ENCODE measurements at regions not wholly inside any gene's neighbourhood (a gene's known extent, or its start where the extent isn't known, plus 50 kb on each side); places are given as distances from the start of the nearest gene placed in this dataset.
"Not testable (repeated sequence)": the region's sequence is repeated elsewhere in the genome, so short reads cannot be mapped to it uniquely, and the experiment has no call there.

DNA sequence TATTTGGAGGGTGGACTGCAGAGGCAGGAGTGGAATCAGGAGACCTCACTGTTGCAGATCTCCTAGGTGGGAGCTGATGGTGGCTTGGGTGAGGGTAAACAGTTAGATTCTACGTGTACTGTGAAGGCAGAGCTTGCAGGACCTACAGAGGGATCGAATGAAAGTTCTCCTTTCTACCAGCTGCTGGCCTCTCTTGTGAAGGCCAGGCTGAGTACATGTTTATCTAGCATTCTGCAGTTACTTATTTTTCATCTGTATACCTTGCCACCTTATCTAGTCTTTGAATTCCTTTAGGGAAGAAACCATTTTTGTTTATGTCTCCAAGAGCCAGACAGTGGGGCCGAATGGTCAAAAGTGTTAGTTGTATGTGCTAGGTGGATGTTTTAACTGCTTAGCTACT is 57.6 kb downstream of the PTTG1 start:
- DNase-seq: no peak

DNA sequence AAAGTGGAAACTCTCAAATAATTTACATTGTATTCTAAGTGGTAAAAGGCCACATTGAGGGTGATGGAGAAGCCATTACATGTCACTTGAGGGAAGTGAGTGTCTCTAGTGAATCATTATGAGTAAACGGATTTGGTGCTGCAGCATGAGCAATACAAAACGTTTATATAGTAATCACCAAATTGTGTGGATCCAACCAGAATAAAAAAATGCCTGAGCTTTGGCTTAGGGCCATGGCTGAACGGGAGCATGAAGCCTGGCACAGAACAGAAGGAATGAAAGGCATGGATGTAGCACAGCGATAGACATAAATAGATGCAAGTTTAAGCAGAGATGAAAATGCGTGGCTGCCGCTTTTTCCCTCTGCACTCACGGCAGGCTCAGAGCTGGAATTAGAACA is 58.3 kb downstream of the PTTG1 start:
- DNase-seq: no peak

DNA sequence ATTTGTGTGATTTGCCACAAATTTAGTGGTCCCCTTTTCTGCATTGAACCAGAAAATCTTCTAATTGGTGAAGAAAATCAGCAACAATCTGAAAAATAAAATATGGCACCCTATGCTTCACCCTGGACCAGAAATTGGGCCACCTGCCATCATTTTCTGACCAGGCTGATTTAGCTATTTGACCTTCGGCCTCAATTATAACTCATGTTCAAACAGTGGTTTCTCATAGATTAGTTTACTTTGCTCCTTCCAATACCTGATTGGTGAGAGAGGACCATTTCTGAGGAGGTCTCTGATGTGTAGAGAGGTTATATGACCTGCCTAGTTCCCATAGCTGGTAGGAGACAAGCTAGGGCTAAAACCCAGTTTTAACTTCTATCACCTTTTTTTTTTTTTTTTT is 59.0 kb downstream of the PTTG1 start:
- DNase-seq: no peak

DNA sequence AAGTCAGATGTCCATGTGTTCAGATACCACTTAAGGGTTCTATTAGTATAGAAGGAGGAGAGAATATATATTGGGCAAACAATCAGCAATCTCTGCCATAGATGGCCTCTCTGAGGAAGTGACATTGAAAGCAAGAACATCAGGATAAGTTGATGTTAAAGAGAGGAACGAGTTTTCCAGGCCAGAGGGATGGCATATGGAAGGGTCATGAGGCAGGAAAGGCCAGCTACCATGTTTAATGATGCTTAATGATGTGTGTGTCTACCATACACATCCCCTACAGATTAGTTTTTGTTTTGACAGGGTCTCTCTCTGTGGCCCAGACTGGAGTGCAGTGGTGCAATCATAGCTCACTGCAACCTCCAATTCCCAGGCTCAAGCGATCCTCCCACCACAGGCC is 63.0 kb downstream of the PTTG1 start:
- DNase-seq: no peak

DNA sequence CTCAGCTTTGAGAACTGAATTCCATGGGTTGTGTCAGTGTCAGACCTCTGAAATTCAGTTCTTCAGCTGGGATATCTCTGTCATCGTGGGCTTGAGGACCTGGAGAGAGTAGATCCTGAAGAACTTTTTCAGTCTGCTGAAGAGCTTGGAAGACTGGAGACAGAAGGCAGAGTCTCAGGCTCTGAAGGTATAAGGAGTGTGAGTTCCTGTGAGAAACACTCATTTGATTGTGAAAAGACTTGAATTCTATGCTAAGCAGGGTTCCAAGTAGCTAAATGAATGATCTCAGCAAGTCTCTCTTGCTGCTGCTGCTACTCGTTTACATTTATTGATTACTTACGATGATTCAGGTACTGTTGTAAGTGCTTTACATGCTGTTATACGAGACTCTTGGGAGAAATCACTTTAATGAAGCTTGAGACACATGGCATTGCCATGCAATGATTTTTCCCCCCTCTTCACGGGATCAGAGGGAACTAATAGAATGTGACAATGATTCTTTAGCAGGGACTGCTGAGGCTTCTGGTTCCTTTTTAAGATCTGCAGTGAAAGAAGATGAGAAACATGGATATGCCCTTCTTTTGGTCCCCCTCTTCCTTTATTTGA is 63.8 kb downstream of the PTTG1 start:
- DNase-seq: no peak

DNA sequence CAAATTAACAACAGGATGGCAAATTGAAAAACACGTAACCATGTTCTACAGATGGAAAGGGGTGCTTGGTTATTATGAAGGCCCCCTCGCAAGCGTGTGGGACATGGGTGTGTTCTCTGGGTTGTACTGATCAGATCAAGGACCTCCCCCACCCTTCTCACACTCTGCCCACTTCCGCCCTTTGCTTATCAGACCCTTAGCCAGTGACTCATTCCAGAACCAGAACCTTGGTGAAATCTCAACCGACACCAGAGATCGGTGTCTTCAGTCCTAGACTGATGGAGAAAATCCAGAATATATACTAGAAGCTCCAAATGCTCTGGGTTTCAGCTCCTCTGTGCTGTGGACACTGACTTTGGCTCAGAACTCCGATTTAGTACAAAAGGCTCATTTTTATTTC is 64.9 kb downstream of the PTTG1 start:
- no peak for DNase-seq

DNA sequence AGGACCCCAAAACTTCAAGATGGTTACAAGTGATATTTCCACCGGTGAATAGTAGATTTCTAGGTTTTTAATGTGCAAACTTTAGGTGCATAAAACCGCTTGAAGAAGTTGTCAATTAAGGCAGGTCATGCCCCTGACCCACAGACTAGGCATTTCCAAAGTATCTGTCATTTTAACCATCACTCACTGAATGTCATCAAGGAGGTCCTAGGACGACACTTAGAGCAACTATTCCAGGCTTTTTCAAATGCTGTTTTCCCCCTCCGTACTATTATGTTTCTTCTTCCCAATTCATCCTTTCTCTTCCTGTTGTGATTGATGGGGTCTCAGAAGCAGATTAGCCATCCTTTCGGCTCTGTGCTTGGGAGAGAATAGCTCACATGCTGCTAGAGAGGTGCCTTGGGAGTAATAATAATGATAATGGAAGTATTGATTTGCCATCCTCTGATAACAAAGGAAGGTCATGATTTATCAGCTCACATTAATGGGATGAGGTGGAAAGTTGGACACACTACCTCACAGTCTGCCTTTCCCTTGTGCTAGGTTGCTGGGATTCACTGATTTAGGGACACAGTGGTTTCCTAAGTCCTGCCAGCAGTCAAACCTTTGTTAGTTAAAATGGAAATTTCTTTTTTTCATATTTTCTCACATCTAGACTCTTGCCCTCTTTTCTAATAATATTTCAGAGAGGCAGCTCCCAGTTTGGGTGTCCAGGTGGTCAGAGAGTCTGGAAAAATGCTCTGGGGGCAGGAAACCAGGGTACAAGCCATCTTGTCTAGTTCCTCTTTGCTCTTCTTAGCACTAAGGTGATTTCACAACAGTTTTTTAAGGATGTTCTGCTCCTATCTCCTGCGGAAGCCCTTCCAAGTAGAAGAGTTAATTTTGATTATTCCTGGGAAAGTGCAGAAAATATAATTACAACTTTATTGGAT is 67.0 kb downstream of the PTTG1 start:
- DNase-seq: no peak

DNA sequence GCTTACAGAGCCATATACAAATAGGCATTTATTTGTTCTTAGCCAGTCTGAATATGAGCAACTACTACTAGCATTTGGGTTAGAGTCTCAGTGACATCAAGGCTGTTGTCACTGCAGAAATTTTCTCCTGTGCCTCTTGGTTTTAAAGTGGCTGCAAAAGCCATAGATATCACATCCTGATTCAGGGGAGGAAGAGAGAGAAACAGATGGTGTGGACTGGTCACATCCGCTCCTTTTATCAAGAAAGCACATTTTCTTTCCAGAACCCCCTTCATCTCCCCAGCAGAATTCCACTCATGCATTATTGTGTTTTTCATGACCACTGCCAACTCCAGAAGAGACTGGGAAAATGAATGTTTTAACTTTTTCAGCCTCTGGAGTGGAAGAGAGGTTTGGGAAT is 69.8 kb downstream of the PTTG1 start:
- no peak for DNase-seq

DNA sequence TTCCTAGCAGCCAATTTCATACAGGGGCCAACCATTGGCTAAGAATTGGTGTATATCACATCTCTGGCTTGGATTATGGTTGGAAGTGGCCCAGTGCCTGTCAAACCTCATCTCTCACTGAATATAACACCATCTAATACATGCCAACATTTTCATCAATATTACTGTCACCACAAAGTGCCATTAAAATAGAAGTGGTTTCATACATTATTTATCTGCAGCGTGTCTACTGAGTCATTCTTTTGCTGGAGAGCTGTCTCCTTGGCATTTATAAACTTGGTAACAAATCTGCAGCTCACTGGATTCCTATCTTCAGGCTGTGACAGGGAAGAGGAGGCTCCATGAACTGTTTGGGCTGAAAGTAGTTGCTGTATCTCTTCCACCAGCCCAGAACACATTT is 70.9 kb downstream of the PTTG1 start:
- no peak for DNase-seq

DNA sequence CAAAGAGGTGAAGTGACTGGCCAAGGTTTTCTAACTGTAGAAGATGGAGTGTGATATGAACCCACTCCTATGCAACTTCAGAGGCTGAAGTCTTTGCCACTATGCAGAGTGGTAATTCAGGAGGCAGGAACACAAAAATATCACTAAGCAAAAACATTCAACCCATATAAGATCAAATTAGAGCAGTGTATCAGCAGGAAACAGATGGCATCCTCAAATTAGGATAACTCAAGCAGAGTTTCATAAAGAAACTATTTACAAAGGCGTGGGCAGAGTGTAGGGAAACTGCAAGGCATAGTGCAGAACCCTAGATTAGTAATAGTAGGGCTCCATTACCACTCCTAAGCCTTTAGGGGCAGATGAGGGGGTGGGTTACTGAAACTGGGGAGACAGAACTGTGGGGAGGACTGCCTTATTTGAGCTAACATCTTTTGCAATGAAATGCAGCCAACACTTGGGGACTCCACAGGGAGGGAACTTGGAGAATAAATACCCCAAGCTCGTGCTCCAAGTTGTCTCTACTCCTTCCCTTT is 72.2 kb downstream of the PTTG1 start:
- DNase-seq: no peak

DNA sequence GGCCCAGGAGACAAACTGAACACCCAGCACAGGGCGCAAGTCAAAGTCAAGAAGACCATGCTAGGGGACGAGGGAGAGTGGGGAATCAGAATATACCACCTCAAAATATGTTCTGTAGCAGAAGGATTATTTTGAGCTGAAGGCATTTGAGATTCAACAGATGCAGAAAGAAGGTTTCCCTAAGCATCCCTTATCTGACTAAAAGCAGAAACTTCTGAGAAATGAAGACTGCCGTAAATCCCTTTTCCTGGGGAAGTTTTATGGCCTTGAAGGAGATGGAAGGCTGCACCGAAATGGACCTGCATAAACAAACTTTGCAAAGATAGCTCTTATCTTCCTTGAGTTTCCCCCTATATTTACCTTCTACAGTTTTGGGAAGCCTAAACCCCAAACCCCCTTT is 72.8 kb downstream of the PTTG1 start:
- DNase-seq: no peak

DNA sequence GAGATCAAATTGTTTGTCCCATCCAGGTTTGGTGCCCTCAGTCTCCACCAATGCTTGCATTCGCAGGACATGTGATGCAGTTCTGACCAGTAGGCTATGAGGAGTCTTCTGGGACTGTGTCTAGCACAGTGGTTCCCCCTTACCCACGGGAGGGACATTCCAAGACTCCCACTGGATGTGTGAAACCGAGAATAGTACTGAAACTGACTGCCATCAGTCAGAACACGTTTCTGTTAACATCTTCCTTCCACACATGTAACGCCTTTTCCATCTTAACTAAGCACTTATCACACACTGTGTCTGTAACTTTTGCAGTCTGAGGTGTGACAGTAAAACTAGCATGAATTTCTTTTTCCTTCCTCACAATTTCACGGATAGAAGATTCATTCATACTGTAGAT is 74.7 kb downstream of the PTTG1 start:
- no peak for DNase-seq

DNA sequence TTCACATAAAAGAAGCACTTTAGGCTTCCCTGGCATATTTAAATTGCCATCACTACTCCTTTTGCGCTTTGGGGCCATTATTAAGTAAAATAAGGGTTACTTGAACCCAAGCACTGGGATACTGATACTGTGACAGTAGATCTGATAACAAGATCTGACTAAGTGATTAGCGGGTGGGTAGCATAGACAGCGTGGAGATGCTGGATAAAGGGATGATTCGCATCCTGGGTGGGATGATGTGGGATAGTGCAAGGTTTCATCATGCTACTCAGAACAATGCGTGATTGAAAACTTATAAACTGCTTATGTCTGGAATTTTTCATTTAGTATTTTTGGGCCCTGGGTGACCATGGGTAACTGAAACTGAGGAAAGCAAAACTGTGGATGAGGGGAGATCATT is 75.1 kb downstream of the PTTG1 start:
- DNase-seq: no peak

DNA sequence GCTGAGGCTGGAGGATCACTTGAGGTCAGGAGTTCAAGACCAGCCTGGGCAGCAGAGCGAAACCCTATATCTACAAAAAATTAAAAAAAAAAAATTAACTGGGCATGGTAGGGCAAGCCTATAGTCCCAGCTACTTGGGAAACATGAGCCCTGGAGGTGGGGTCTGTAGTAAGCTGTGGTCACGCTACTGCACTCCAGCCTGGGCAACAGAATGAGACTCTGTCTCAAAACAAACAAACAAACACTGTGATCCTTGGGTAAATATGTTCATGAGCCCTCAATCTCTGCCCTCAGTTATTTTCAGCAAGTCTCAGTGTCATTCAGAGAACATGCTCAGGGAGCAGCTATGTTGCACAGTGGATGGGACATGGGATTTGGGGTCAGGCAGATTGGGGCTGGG is 76.2 kb downstream of the PTTG1 start:
- DNase-seq: no peak

DNA sequence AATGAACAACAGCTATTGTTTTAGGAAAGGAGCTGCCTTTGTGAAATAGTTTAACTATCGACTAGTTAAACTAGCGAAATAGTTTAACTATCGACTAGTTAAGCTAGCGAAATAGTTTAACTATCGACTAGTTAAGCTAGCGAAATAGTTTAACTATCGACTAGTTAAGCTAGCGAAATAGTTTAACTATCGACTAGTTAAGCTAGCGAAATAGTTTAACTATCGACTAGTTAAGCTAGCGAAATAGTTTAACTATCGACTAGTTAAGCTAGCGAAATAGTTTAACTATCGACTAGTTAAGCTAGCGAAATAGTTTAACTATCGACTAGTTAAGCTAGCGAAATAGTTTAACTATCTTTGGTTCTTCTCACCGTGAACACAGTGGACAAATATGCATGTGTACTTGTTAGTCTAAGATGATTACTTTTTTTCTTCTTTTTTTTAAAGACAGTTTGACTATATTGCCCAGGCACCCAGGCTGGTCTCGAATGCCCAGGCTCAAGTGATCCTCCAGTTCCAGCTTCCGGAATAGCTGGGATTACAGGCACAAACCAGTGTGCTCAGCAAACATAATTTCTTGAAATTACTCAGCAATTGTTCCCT is 76.9 kb downstream of the PTTG1 start:
- DNase-seq: not testable (repeated sequence)

DNA sequence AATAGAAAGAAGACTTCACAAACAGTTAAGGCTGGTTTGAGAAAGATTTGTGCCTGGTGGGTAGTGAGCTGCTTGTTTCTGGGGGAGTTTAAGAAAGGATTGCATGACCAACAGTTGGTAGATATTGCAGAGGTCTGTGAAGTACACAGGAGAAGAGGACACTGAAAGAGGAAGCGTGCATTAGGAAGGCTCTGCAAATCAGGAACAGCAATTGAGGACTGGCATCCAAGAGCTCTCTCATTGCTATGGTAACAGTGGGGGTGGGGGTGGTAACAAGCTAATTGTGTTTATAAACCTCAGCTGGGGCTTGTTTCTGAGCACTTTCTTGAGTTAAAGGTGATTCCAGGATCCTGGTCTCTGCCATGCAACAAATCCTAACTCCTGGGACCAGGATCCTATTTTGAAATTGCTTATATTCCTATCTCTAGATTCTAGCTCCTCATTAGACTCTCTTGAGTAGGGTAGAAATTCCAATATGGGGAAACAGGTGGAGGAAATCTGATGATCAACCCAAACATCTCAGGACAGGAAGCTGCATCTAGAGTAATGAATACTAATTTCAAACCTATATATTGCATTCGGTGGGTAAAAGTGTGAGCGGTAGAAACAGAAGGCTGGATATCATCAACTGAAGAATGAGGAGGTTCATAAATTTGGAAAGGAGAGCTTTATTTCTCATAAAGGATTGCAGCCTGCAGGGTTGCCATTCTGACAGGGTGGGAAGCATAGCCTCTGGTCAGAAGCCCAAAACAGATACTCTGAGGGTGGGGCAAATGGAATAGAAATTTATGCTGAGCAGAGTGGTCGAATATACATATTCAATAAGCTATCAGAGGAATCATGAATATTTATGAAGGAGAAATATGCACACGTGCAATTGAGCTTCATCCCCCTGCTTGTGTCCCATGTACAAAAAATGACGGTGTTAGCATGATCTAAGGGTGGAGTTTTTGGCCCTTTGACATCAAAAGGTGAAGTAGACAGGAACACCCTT is 79.4 kb downstream of the PTTG1 start:
- DNase-seq: no peak

DNA sequence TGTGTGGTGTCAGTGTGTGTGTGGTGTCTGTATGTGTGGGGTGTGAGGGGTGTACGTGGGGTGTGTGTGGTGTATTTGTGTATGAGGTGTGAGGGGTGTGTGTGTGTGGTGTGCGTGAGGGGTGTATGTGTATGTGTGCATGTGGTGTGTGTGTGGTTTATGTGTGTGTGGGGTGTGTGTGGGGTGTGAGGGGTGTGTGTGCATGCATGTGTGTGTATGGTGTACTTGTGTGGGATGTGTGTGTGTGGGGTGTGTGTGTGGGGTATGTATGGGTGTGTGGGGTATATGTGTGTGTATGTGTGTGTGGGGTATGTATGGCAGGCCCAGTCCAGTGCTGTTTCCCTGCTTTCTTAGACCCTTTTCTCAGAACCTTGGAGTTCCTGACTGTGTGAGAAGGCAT is 83.3 kb downstream of the PTTG1 start:
- no peak for DNase-seq

DNA sequence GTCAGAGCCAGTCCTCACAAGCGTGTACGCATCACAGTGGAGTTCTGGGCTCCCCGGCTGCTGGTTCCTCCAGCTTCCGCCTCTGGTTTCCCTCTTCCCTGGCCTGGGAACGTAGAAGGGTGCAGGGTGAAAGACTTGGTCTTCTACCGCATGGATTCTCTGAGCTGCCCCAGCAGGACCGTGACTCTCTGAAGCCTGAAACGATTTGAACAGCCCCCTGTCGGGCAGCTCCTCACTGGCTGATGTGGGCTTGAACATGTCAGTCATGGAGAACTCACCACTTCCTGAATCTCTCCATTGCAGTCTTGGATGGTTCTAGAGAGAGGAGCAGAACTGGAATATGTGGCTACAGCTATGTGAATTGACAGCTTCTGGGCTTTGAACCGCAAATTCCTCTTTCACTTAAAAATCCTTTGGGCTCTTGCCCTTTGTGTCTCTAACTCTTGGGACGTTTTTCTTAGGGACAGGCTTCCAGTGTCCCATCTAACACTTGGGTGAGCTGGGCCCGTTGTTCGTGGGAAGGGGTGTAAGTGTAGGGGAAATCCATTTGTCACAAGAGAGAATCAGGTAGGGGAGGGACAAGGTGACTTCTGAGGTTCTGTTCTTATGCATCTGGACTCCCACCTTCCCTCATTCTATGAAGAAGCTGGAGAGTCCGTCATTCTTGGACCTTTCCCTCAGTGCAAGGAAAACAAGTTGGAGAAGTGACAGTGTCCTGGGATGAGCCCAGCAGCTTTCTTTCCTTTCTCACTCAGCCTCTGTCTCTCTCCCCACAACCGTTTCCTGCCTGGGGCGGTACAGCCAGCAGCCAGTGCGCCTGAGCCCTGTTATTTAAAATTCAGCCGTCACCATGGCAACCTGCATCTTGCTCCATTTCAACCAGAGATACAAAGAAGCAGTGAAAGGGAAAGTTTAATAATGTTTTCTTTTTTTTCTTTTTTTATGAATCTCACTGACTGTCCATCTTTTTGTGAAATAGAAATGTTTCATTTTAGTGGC is 84.7 kb downstream of the PTTG1 start:
- DNase-seq: peak; percentile 23

DNA sequence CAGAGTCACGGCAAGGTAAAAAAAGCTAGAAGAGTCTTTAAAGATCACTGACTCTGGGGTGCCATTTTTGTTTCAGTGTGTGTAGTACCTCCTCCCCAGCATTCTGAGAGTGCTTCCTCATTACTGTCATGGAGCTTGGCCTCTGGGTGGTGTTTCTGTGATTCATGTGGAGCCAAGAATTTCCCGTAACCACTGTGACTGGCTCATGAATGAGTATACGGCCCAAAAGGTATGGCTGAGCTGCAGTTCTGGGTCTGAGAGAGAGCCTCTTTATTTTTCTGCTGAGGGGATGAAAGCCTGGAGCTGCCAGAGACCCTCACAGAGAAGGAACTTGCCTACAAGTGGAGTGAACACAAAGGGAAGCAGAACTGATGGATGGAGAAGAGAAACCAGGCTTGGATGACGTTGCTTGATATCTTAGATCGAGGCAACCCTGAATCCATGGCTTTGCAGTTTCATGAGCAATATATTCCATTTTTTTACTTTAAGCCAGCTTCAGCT is 85.6 kb downstream of the PTTG1 start:
- no peak for DNase-seq

DNA sequence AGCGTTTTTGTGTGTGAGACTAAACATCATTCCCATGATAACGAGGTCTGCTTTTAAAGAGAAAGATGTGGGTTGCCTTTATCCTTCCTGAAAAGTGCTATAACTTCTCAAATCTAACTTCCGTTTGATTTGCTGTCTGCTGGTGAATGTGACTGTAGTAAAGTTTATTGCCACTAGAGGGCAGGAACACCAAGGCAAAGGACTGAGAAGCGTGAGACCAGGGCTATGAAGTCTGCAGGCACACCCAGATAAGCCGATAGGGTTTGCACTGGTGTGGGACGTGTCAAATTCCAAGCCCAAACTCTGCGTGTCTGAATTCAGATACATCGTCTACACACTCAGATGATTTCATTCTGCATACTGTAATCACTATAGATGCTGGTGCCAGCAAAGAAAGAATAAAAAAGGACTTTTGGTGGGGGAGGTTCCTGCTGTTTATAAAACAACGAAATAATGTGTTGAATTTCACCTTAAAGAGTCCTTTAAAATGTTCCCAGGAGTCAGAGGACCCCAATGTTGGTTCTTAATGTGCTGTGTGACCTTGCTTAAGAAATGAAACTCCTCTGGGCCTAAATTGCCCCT is 87.2 kb downstream of the PTTG1 start:
- DNase-seq: peak; percentile 74
